Keratinocyte (primary cell): ENCODE measurements at regions not wholly inside any gene's neighbourhood (a gene's known extent, or its start where the extent isn't known, plus 50 kb on each side); places are given as distances from the start of the nearest gene placed in this dataset.

Experiments
- DNase-seq: peaks from one replicate; pipeline ENCODE4 v3.0.0-alpha.2; 2011; ENCODE audit warnings: low read depth, missing footprints, low spot score
- FAIRE-seq: peaks from 2 replicates; lab custom pipeline; 2011; peaks lifted over from hg19 to GRCh38; lab: Jason Lieb, UNC
- H2AFZ ChIP-seq: 2 replicates; pipeline ENCODE4 v1.6.0; 2012; ENCODE audit warnings: low read length, control low read depth, inconsistent platforms; ENCODE audit not compliant: control insufficient read depth
- H3K27ac ChIP-seq: 2 replicates; pipeline ENCODE4 v1.5.1; 2011; ENCODE audit warnings: low read length; ENCODE audit not compliant: control insufficient read depth, insufficient read depth
- H3K27me3 ChIP-seq: 3 replicates; pipeline ENCODE4 v1.6.0; 2011; ENCODE audit warnings: low read length; ENCODE audit not compliant: control insufficient read depth, insufficient read depth; ENCODE audit errors: extremely low read depth
- H3K36me3 ChIP-seq, 2 experiments: 2 replicates in 1 of 2; 3 replicates in 1 of 2; pipeline ENCODE4 v1.5.1; 2011; ENCODE audit warnings: low read length in 2 of 2, mild to moderate bottlenecking in 1 of 2; ENCODE audit not compliant: control insufficient read depth in 2 of 2, insufficient read depth in 2 of 2; ENCODE audit errors: extremely low read depth in 1 of 2
- H3K4me1 ChIP-seq: 3 replicates; pipeline ENCODE4 v1.5.1; 2011; ENCODE audit warnings: low read length; ENCODE audit not compliant: control insufficient read depth, insufficient read depth; ENCODE audit errors: extremely low read depth
- H3K4me2 ChIP-seq: 3 replicates; pipeline ENCODE4 v1.6.0; 2011; ENCODE audit warnings: low read depth, low read length; ENCODE audit not compliant: control insufficient read depth, insufficient read depth; ENCODE audit errors: extremely low read depth
- H3K4me3 ChIP-seq, 3 experiments: fragments of 200-600 bp in 1 of 3; sonication (generic) in 1 of 3; 2 replicates in 2 of 3; 3 replicates in 1 of 3; pipeline ENCODE4 v1.5.1; 2011 to 2016; ENCODE audit warnings: low read length in 3 of 3, mild to moderate bottlenecking in 3 of 3, control low read depth in 2 of 3, inconsistent platforms in 1 of 3, low read depth in 1 of 3, mixed read lengths in 1 of 3, mixed run types in 1 of 3, moderate library complexity in 1 of 3; ENCODE audit not compliant: control insufficient read depth in 2 of 3, insufficient read depth in 2 of 3; ENCODE audit errors: extremely low read depth in 1 of 3
- H3K79me2 ChIP-seq: 2 replicates; pipeline ENCODE4 v1.6.0; 2012; ENCODE audit warnings: low read length; ENCODE audit not compliant: control insufficient read depth, insufficient read depth
- H3K9ac ChIP-seq: 3 replicates; pipeline ENCODE4 v1.6.0; 2011; ENCODE audit warnings: low read length; ENCODE audit not compliant: control insufficient read depth, insufficient read depth; ENCODE audit errors: extremely low read depth
- H3K9me1 ChIP-seq: 3 replicates; pipeline ENCODE4 v1.6.0; 2011; ENCODE audit warnings: low read length; ENCODE audit not compliant: control insufficient read depth, insufficient read depth; ENCODE audit errors: extremely low read depth
- H3K9me3 ChIP-seq: 2 replicates; pipeline ENCODE4 v1.5.1; 2012; ENCODE audit warnings: low read depth, low read length; ENCODE audit not compliant: control insufficient read depth
- H4K20me1 ChIP-seq: 3 replicates; pipeline ENCODE4 v1.6.0; 2011; ENCODE audit warnings: low read length; ENCODE audit not compliant: control insufficient read depth, insufficient read depth; ENCODE audit errors: extremely low read depth
- CTCF ChIP-seq, 3 experiments: IDR thresholded peaks in 1 of 3; conservative IDR thresholded peaks in 1 of 3; optimal IDR thresholded peaks in 1 of 3; 2 replicates in 2 of 3; 3 replicates in 1 of 3; pipeline versions ENCODE3 to v1.5.1; 2011; ENCODE audit warnings: low read length in 3 of 3, mild to moderate bottlenecking in 3 of 3, moderate library complexity in 2 of 3, control low read depth in 1 of 3, inconsistent platforms in 1 of 3; ENCODE audit not compliant: insufficient read depth in 2 of 3; ENCODE audit errors: extremely low read depth in 1 of 3
- EZH2 ChIP-seq: IDR thresholded peaks from one replicate; pipeline ENCODE4 v1.6.1; 2012; ENCODE audit warnings: inconsistent platforms, mild to moderate bottlenecking, low read length, moderate library complexity
- dilution Hi-C: fragments of 300-500 bp; cut with MboI; formaldehyde crosslinking; loops from one replicate; pipeline ENCODE4 v1.7.0; 2020; ENCODE audit warnings: low sequenced_read_pairs; ENCODE audit not compliant: extremely low pct_ligation_motif_present

- dilution Hi-C loops = no loop called here
- Histone ChIP-seq H3K4me2 (no peak overlapping the region), H2AFZ (no peak overlapping the region)
These were observed 71.0 kb upstream of the UNC5C start for GRCh38 chr4:95619525-95620443.

GRCh38 chr4:95614684-95615205 is 66.0 kb upstream of the UNC5C start:
- no peak overlapping the region for H3K4me3 ChIP-seq
- no peaks in the 10 kb centered on the region for H3K79me2 ChIP-seq
- no peaks in the 10 kb centered on the region for H3K9me1 ChIP-seq
- H4K20me1 ChIP-seq = no peaks in the 10 kb centered on the region
- no peak overlapping the region for H2AFZ ChIP-seq
- dilution Hi-C loops = no loop called here
- no peak overlapping the region for H3K4me2 ChIP-seq
- no peak for DNase-seq
- no peak overlapping the region for H3K9ac ChIP-seq
- FAIRE-seq = no peak
- no peaks in the 10 kb centered on the region for H3K36me3 ChIP-seq
- no peaks in the 10 kb centered on the region for H3K9me3 ChIP-seq
- H3K4me1 ChIP-seq = no peaks in the 10 kb centered on the region
- TF ChIP-seq CTCF (optimal IDR thresholded peaks at IDR 0.05 in 1 of 3, IDR thresholded peaks at IDR 0.05 in 1 of 3, conservative IDR thresholded peaks at IDR 0.05 in 1 of 3; ENCODE audit: extremely low read depth in 1 of 3, insufficient read depth in 2 of 3, low read length in 3 of 3) (no peak), EZH2 (no peak)
- H3K27ac ChIP-seq = no peak overlapping the region
- no peaks in the 10 kb centered on the region for H3K27me3 ChIP-seq

More at GRCh38 chr4:95619525-95620443, 71.0 kb upstream of the UNC5C start:
- DNase-seq = no peak
- H3K9me3 ChIP-seq = no peaks in the 10 kb centered on the region
- H3K79me2 ChIP-seq = no peaks in the 10 kb centered on the region
- no peak overlapping the region for H3K9ac ChIP-seq
- no peak for FAIRE-seq
- H3K27ac ChIP-seq = no peak overlapping the region
- no peaks in the 10 kb centered on the region for H3K9me1 ChIP-seq
- TF ChIP-seq CTCF (optimal IDR thresholded peaks at IDR 0.05 in 1 of 3, IDR thresholded peaks at IDR 0.05 in 1 of 3, conservative IDR thresholded peaks at IDR 0.05 in 1 of 3; ENCODE audit: extremely low read depth in 1 of 3, insufficient read depth in 2 of 3, low read length in 3 of 3) (no peak), EZH2 (no peak)
- no peaks in the 10 kb centered on the region for H3K27me3 ChIP-seq
- H3K4me3 ChIP-seq = no peak overlapping the region
- no peaks in the 10 kb centered on the region for H4K20me1 ChIP-seq
- H3K4me1 ChIP-seq = no peaks in the 10 kb centered on the region
- no peaks in the 10 kb centered on the region for H3K36me3 ChIP-seq
